ENCODE measurements at regions not wholly inside any gene's neighbourhood (a gene's known extent, or its start where the extent isn't known, plus 50 kb on each side); places are given as distances from the start of the nearest gene placed in this dataset.

- TF ChIP-seq MYC (IDR thresholded peaks at IDR 0.05; ENCODE audit: low read depth, low read length) (no peak), CTCF (IDR thresholded peaks at IDR 0.05; ENCODE audit: extremely low read depth in 1 of 2, insufficient read depth in 1 of 2, low read depth in 1 of 2, low read length in 2 of 2) (no peak), FOS (IDR thresholded peaks at IDR 0.05; ENCODE audit: borderline replicate concordance, insufficient read depth, low read length) (no peak), MAX (IDR thresholded peaks at IDR 0.05; ENCODE audit: insufficient read depth, insufficient read length) (no peak), JUN (IDR thresholded peaks at IDR 0.05; ENCODE audit: borderline replicate concordance, insufficient read depth, insufficient read length, low read depth) (no peak), POLR2A (IDR thresholded peaks at IDR 0.05; ENCODE audit: low read depth, low read length) (no peak), EZH2 (IDR thresholded peaks at IDR 0.05; ENCODE audit: borderline replicate concordance, low read depth, low read length, severe bottlenecking) (no peak), POLR2AphosphoS5 (IDR thresholded peaks at IDR 0.05; ENCODE audit: insufficient read depth, low read depth, low read length) (no peak), GATA2 (IDR thresholded peaks at IDR 0.05; ENCODE audit: insufficient read depth, insufficient read length, low read depth, low read length) (no peak)
- Histone ChIP-seq H3K4me2 (ENCODE audit: insufficient read depth, low read length) (no peak overlapping the region), H3K27me3 (ENCODE audit: control insufficient read depth in 2 of 2, insufficient read depth in 2 of 2, low read length in 2 of 2) (no peaks in the 10 kb centered on the region), H3K4me3 (replicated peaks in 1 of 3; ENCODE audit: insufficient read depth in 1 of 3, low read depth in 1 of 3, low read length in 3 of 3) (no peak overlapping the region), H2AFZ (ENCODE audit: low read depth, low read length) (no peak overlapping the region), H3K27ac (ENCODE audit: insufficient read depth, low read depth, low read length) (no peak overlapping the region), H4K20me1 (replicated peaks; ENCODE audit: control insufficient read depth, extremely low read depth, insufficient read depth, low read length) (no peaks in the 10 kb centered on the region), H3K9ac (replicated peaks; ENCODE audit: extremely low read depth, insufficient read depth, low read length) (no peak overlapping the region), H3K79me2 (ENCODE audit: control insufficient read depth, insufficient read depth, low read length) (no peaks in the 10 kb centered on the region), H3K9me1 (replicated peaks; ENCODE audit: control insufficient read depth, extremely low read depth, insufficient read depth, low read length) (no peaks in the 10 kb centered on the region), H3K4me1 (ENCODE audit: control insufficient read depth, extremely low read depth, insufficient read depth, low read length) (no peaks in the 10 kb centered on the region), H3K36me3 (ENCODE audit: control insufficient read depth in 2 of 2, extremely low read depth in 1 of 2, insufficient read depth in 2 of 2, low read length in 2 of 2) (no peaks in the 10 kb centered on the region), H3K9me3 (replicated peaks; ENCODE audit: control insufficient read depth, insufficient read depth, low read length) (no peaks in the 10 kb centered on the region)
- intact Hi-C loops (cut with micrococcal nuclease): no loop called here
- FAIRE-seq: no peak
- dilution Hi-C loops (cut with MboI; ENCODE audit: extremely low pct_ligation_motif_present, low sequenced_read_pairs): no loop called here
- DNase-seq (ENCODE audit: low read depth, low spot score): no peak
- ChIA-PET POLR2A (no interaction called here), CTCF (no interaction called here)
- no TSS peak for BruUV-seq (replicated peaks)
These were observed 202.0 kb upstream of the CDH6 start for GRCh38 chr5:30991462-30991861.

All from endothelial cell of umbilical vein (primary cell).